ENCODE measurements at regions not wholly inside any gene's neighbourhood (a gene's known extent, or its start where the extent isn't known, plus 50 kb on each side); places are given as distances from the start of the nearest gene placed in this dataset.

GRCh38 chr7:156497776-156498509 lies 142.6 kb upstream of the RNF32 start (continued):
- TF ChIP-seq ZNF462 (CRISPR knock-in tag; IDR thresholded peaks at IDR 0.05) (no peak), ZNF331 (CRISPR knock-in tag; IDR thresholded peaks at IDR 0.05; ENCODE audit: low read depth) (no peak), CTCF (conservative IDR thresholded peaks at IDR 0.05; ENCODE audit: low read depth in 2 of 2) (no peak), REST (IDR thresholded peaks at IDR 0.05; ENCODE audit: unreplicated experiment) (no peak), POLR2AphosphoS5 (IDR thresholded peaks at IDR 0.05; ENCODE audit: low read depth) (no peak), JUNB (IDR thresholded peaks at IDR 0.05; ENCODE audit: unreplicated experiment) (no peak), EZH2phosphoT487 (IDR thresholded peaks at IDR 0.05; ENCODE audit: unreplicated experiment) (no peak), NANOG (IDR thresholded peaks at IDR 0.05; ENCODE audit: borderline replicate concordance) (no peak), ZNF114 (CRISPR knock-in tag; IDR thresholded peaks at IDR 0.05) (no peak), EZH2 (IDR thresholded peaks at IDR 0.05; ENCODE audit: low read depth, unreplicated experiment) (no peak)

Measured in GM23338 (cell line).